DMS 273 treated with DMSO at 0.1 percent for 48 hours (cell line): ENCODE measurements at regions not wholly inside any gene's neighbourhood (a gene's known extent, or its start where the extent isn't known, plus 50 kb on each side); places are given as distances from the start of the nearest gene placed in this dataset.
A peak's percentile ranks its signal among the peaks of the same experiment; 100 is the strongest.
"Not testable (repeated sequence)": the region's sequence is repeated elsewhere in the genome, so short reads cannot be mapped to it uniquely, and the experiment has no call there.

Experiments
- DNase-seq: peaks from one replicate; lab custom pipeline; 2025; lab: John Stamatoyannopoulos, UW

GRCh38 chr20:52008874-52009273 is 182.7 kb downstream of the ZFP64 start:
- no peak for DNase-seq

- DNase-seq: no peak
Observed at GRCh38 chr20:52004715-52005114, 186.9 kb downstream of the ZFP64 start.

- DNase-seq: peak; percentile 52
Observed at GRCh38 chr20:52004018-52004417, 187.6 kb downstream of the ZFP64 start.

DNA sequence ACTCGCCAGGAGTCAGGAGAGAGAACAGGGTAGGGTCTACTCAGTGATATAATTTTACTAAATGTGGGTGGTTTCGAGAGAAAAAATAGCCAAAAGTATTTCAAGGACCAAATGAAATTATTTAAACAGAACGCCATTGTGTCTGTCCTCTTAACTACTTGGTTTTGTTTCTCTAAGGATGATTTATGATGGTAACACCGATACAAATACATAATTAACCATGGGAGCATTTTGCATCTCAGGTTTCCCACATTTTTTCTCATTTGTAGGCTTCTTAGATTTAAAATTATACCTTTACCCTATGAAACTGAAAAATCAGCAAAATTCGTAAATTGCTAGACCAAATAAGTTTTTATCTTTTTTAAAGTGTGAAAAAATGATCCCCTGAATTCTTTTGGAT is 188.2 kb downstream of the ZFP64 start:
- no peak for DNase-seq

GRCh38 chr20:52001999-52002666 is 189.4 kb downstream of the ZFP64 start:
- DNase-seq: peak; percentile 20

DNA sequence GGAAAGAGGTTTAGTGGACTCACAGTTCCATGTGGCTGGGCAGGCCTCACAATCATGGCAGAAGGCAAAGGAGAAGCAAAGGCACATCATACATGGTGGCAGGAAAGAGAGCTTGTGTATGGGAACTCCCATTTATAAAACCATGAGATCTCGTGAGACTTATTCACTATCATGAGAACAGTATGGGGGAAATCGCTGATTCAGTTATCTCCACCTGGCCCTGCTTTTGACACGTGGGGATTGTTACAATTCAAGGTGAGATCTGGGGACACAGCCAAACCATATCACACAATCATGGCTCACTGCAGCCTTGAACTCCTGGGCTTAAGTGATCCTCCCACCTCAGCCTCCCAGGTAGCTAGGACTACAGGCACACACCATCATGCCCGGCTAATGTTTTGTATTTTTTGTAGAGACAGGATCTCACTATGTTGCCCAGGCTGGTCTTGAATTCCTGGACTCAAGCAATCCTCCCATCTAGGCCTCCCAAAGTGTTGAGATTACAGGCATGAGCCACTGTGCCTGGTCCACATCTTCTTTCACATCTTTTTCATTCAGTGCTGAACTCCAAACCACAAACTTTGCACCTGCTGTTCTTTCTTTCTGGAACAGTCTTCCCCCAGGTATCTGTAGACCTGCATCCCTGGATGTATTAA is 194.2 kb downstream of the ZFP64 start:
- DNase-seq: not testable (repeated sequence)

DNA sequence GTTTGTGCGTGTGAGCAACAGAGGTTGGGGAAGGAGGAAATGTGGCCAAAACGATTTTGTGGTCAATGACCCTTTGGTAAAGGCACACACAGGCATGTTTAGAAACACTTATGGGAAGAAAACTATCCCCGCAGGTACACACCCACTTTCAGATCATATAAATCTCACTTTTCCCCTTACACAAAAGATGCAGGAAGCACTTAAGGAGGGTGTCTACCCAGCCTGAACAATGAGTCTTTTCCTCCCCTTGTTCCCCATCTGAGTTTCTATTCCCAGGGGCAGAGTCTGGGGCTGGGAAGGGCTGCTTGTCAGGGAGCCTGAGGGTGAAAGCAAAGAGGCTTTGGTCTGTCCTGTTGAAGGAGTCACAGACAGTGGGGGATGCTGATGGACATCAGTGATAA is 193.2 kb upstream of the SALL4 start:
- no peak for DNase-seq

DNA sequence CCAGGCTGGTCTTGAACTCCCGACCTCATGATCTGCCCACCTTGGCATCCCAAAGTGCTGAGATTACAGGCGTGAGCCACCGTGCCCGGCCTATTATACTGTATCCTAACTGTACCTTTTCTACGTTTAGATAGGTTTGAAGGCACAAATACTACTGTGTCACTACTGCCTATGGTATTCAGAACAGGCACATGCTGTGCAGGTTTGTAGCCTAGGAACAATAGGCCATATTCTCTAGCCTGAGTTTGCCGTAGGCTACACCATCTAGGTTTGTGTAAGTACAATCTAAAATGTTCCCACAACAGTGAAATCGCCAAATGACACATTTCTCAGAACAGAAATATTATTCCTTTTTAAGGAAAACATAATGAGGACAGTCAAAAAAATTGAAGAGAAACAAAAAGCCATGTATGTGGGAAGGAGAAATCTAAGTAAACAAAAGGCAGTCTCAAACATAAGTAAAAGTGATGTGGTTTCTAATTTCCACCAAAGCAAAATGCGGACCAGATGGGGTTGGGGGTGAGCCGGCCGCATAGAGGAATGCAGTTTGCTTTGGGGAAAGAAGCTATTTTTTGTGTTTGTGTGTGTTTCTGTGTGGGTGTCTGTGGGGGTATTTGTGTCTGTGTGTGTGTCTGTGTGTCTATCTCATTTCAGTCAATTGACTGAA is 192.6 kb upstream of the SALL4 start:
- DNase-seq: no peak

GRCh38 chr20:51987812-51988211 is 185.5 kb upstream of the SALL4 start:
- no peak for DNase-seq

DNA sequence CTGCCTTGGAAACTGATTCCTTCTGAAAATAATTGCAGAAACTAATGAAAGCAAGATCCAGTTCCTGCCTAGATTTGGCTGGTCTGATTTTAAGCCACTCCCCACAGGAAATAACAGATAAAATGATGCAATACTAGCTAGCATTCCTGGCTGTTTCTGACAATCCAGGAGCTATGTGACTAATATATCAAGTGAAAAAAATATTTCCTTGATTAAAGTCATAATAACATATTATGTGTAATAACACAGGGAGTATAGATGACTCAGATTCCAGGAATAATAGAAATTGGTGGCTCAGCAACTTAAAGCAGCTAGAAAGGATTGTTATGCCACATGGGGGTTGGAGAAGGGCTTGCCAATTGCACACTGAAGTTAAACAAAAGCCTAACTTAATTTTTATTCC is 182.7 kb upstream of the SALL4 start:
- no peak for DNase-seq

DNA sequence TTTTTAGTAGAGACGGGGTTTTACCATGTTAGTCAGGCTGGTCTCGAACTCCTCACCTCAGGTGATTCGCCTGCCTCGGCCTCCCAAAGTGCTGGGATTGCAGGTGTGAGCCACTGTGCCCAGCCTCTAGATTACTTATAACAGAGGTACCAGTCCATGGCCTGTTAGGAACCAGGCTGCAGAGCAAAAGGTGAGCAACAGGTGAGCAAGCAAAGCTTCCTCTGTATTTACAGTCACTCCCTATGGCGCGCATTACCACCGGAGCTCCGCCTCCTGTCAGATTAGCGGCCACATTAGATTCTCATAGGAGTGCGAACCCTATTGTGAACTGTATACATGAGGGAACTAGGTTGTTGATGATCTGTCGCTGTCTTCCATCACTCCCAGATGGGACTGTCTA is 178.0 kb upstream of the SALL4 start:
- no peak for DNase-seq

DNA sequence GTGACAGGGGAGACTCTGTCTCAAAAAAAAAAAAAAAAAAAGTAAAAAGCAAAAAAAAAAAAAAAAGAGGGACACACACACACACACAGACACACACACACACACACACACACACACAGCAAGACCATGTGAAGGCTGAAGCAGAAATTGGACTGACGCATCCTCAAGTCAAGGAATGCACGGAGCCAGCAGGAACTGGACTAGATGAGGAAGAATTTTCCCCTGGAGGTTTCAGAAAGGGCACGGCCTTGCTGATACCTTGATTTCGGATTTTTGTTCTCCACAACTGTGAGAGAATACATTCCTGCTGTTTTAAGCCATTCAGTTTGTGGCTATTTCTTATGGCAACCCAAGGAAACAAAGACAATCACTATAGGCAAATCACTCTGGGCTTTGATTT is 176.9 kb upstream of the SALL4 start:
- no peak for DNase-seq

DNA sequence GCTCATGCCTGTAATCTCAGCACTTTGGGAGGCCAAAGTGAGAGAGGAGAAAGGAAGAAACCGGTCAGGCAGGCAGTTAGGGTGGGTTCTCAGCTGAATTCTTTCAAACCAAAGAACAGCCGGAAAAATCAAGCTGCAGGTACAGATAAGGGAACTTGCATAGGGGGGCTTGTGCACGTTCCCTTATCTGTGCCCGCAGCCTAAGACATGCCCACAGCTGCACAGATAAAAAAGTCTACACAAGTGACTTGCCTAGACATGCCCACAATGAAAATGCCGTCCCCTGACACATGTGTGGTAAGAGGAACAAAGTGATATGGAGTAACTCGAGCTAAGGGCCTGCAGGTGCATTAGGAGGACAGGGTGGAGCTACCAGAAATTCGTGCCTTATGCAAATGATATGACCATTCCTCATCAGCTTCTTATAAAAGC is 175.8 kb upstream of the SALL4 start:
- no peak for DNase-seq

DNA sequence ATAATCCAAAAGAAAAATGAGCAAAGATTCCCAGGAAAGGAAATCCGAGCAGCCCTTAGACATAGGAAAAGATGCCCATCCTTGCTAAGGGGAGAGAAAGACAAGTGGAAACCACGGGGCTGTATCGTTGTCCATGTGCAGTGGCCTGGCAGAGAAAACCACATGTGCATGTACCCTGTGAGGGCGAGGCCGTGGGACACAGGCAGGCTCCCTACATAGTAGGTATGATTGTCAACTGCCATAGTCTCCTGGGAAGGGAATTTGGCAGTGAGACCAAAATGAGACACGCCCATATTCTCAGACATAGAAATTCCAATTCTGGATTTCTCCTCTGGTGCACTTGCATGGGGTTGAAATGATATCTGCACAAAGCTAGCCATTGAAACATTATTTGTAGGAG is 169.7 kb upstream of the SALL4 start:
- DNase-seq: no peak

DNA sequence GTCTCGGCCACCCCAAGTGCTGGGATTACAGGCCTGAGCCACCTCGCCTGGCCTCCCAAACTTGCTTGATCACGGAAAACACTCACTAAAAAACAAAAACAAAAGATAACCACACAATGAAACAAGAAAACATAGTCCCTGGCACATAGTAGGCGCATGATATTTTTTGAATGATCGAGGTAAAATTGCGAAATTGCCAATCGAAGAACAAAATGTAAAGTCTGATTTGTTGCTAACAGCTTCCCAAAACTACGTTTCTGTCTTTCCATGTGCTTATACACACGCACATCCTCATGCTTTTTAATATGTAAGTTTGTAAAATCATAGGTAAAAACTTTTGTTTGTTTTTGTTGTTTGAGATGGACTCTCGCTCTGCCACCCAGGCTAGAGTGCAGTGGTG is 168.5 kb upstream of the SALL4 start:
- no peak for DNase-seq

GRCh38 chr20:51969191-51969590 is 166.9 kb upstream of the SALL4 start:
- no peak for DNase-seq

- DNase-seq: no peak
Observed at GRCh38 chr20:51968151-51968550, 165.8 kb upstream of the SALL4 start.

DNA sequence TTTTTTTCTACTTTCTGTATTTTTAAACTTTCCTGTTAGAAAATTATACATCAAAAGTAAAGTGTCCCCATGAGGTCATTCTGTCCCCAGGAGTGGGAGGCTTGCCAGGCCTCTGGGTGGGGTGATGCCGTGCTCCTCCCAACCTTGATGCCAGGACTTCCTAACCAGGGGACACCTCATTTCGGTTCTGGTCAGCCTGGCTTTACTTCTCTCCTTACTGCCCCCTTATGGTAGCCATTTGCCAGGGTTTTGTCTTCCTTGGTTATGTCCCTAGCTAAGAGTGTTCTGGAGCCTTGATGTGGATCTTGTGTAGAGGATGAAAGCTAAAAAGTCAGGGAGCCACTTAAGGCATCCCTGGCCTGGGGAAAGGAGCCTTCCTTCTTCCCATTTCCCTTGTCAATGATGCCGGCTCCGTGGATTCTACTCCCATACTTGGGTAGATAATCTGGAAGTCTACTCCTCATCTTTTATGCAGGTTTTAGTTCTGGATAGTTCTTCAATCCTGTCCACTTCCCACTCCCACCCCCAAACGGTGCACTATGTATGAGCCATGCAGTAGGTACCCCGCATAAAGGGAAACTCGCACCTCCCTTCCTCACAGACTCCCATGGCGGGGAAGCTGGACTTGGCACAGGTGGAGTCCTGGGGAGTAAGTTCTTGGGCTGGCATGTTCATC is 164.1 kb upstream of the SALL4 start:
- DNase-seq: peak; percentile 49

DNA sequence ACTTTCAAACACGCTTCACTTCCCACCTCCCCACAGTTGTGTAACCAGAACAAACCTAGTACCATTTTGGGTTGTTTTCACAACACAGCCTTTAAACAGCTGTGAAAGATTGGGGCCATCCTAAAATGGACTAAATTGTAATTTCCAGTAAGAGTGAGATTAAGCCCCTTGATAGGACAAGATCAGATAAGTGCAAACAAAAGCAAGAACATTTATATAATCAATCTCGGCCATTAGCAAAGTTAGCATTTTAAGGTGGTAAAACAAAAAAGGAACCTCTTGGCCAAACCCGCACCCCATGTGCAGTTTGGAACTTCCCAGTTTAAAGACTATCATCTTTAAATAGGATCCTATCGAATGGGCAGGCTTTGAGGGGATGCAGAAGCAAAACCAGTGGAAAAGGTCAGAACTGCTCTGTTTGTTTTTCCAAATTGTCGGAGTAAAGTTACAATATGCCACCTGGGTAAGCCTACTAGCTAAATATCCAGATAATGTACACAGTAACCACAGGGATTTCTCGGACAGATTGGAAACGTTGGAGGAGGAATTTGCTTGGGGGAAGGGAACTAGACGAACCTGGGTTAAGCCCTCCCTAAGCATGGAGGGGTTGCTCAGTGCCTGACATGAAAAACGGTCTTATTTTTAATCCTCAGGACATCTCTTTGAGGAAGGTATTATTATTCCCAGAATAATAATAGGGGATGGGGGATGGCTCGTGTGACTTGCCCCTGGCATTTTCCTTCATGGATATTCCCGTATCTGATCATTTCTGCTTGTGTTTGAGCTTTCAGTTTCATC is 159.8 kb upstream of the SALL4 start:
- DNase-seq: peak; percentile 4

GRCh38 chr20:51960047-51960675 is 157.8 kb upstream of the SALL4 start:
- no peak for DNase-seq

GRCh38 chr20:51959066-51959542 is 156.8 kb upstream of the SALL4 start:
- no peak for DNase-seq
